ENCODE measurements at regions not wholly inside any gene's neighbourhood (a gene's known extent, or its start where the extent isn't known, plus 50 kb on each side); places are given as distances from the start of the nearest gene placed in this dataset.

- no peak for TF ChIP-seq ZBTB33 (IDR thresholded peaks at IDR 0.05)
Observed at GRCh38 chr7:136513744-136514143, 354.7 kb upstream of the CHRM2 start (continued).

GRCh38 chr7:136509466-136509865, 359.0 kb upstream of the CHRM2 start:
- no peaks in the 10 kb centered on the region for H3K36me3 ChIP-seq (ENCODE audit: control insufficient read depth in 4 of 4, insufficient read depth in 3 of 4, low read depth in 1 of 4, low read length in 3 of 4)
- H3K9ac ChIP-seq (ENCODE audit: low read depth in 1 of 2, low read length in 2 of 2) = no peak overlapping the region
- peaks cover 0 to 5% (median 0%) of the 10 kb centered on the region in 4 donors for H3K27me3 ChIP-seq (ENCODE audit: control insufficient read depth in 4 of 4, insufficient read depth in 4 of 4, low read length in 3 of 4)
- H3K4me1 ChIP-seq (ENCODE audit: control insufficient read depth in 4 of 4, insufficient read depth in 4 of 4, low read length in 3 of 4) = no peaks in the 10 kb centered on the region
- no peak overlapping the region for H3K4me3 ChIP-seq (ENCODE audit: low read depth in 1 of 3, low read length in 3 of 3)
- TF ChIP-seq HNF4G (IDR thresholded peaks at IDR 0.05) = no peak
- no peak for TF ChIP-seq ZBTB33 (IDR thresholded peaks at IDR 0.05)
- TF ChIP-seq JUND (IDR thresholded peaks at IDR 0.05) = no peak
- no peak for TF ChIP-seq HNF4A (conservative IDR thresholded peaks at IDR 0.05)
- TF ChIP-seq MAX (IDR thresholded peaks at IDR 0.05) = no peak
- TF ChIP-seq SP1 (IDR thresholded peaks at IDR 0.05) = no peak
- TF ChIP-seq RXRA (IDR thresholded peaks at IDR 0.05) = no peak
- H3K27ac ChIP-seq (ENCODE audit: low read depth in 1 of 2, low read length in 2 of 2) = no peak overlapping the region
- H3K9me3 ChIP-seq (ENCODE audit: control insufficient read depth in 4 of 4, low read length in 3 of 4) = peaks cover 0 to 6% (median 0%) of the 10 kb centered on the region in 4 donors
- 63% methylated on average over 3 of the region's 3 CpGs for WGBS
- no peak for DNase-seq (ENCODE audit: low spot score)

DNA sequence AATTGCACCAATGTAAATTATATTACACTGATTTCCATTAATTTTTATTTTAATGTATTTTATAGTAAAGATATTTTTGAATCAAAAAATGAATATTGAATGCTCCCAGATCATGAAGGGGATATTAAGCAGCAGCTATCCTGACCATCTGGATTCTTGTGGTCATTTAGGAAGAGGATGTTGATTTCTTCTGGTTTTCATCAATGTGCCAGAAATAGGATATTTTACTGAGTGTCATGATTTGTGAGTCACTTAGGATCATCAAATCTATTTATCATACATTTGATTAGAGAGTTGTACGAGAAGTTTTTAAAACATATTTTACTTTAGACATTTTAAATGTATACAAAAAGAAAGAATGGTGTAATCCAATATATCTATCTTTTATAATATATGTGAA, 366.3 kb upstream of the CHRM2 start:
- Histone ChIP-seq H3K36me3 (ENCODE audit: control insufficient read depth in 4 of 4, insufficient read depth in 3 of 4, low read depth in 1 of 4, low read length in 3 of 4) (no peaks in the 10 kb centered on the region), H3K9me3 (ENCODE audit: control insufficient read depth in 4 of 4, low read length in 3 of 4) (no peaks in the 10 kb centered on the region), H3K27me3 (ENCODE audit: control insufficient read depth in 4 of 4, insufficient read depth in 4 of 4, low read length in 3 of 4) (no peaks in the 10 kb centered on the region), H3K9ac (ENCODE audit: low read depth in 1 of 2, low read length in 2 of 2) (no peak overlapping the region), H3K4me3 (ENCODE audit: low read depth in 1 of 3, low read length in 3 of 3) (no peak overlapping the region), H3K4me1 (ENCODE audit: control insufficient read depth in 4 of 4, insufficient read depth in 4 of 4, low read length in 3 of 4) (no peaks in the 10 kb centered on the region), H3K27ac (ENCODE audit: low read depth in 1 of 2, low read length in 2 of 2) (no peak overlapping the region)
- DNase-seq (ENCODE audit: low spot score) = no peak
- no peak for TF ChIP-seq MAX (IDR thresholded peaks at IDR 0.05)
- no peak for TF ChIP-seq FOXA2 (IDR thresholded peaks at IDR 0.05)
- TF ChIP-seq CTCF (IDR thresholded peaks at IDR 0.05; ENCODE audit: low read depth, low read length, missing input control) = no peak
- TF ChIP-seq RXRA (IDR thresholded peaks at IDR 0.05) = no peak
- TF ChIP-seq, protein P1, sequence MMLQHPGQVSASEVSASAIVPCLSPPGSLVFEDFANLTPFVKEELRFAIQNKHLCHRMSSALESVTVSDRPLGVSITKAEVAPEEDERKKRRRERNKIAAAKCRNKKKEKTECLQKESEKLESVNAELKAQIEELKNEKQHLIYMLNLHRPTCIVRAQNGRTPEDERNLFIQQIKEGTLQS (IDR thresholded peaks at IDR 0.05) = no peak
- TF ChIP-seq SP1 (IDR thresholded peaks at IDR 0.05) = no peak
- TF ChIP-seq NR2F2 (IDR thresholded peaks at IDR 0.05) = no peak
- TF ChIP-seq, protein P2, sequence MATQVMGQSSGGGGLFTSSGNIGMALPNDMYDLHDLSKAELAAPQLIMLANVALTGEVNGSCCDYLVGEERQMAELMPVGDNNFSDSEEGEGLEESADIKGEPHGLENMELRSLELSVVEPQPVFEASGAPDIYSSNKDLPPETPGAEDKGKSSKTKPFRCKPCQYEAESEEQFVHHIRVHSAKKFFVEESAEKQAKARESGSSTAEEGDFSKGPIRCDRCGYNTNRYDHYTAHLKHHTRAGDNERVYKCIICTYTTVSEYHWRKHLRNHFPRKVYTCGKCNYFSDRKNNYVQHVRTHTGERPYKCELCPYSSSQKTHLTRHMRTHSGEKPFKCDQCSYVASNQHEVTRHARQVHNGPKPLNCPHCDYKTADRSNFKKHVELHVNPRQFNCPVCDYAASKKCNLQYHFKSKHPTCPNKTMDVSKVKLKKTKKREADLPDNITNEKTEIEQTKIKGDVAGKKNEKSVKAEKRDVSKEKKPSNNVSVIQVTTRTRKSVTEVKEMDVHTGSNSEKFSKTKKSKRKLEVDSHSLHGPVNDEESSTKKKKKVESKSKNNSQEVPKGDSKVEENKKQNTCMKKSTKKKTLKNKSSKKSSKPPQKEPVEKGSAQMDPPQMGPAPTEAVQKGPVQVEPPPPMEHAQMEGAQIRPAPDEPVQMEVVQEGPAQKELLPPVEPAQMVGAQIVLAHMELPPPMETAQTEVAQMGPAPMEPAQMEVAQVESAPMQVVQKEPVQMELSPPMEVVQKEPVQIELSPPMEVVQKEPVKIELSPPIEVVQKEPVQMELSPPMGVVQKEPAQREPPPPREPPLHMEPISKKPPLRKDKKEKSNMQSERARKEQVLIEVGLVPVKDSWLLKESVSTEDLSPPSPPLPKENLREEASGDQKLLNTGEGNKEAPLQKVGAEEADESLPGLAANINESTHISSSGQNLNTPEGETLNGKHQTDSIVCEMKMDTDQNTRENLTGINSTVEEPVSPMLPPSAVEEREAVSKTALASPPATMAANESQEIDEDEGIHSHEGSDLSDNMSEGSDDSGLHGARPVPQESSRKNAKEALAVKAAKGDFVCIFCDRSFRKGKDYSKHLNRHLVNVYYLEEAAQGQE (IDR thresholded peaks at IDR 0.05) = no peak
- TF ChIP-seq JUND (IDR thresholded peaks at IDR 0.05) = no peak
- no peak for TF ChIP-seq ZBTB33 (IDR thresholded peaks at IDR 0.05)
- no peak for TF ChIP-seq YY1 (IDR thresholded peaks at IDR 0.05)
- TF ChIP-seq GABPA (IDR thresholded peaks at IDR 0.05 in 1 of 2, conservative IDR thresholded peaks at IDR 0.05 in 1 of 2) = no peak
- 49% methylated on average over 1 of the region's 1 CpG for WGBS

Measured in liver (tissue), 8 donors.